NCI-H1417 treated with DMSO at 0.1 percent for 48 hours (cell line): ENCODE measurements at regions not wholly inside any gene's neighbourhood (a gene's known extent, or its start where the extent isn't known, plus 50 kb on each side); places are given as distances from the start of the nearest gene placed in this dataset.

Source experiments
- DNase-seq: peaks from one replicate; lab custom pipeline; 2025; lab: John Stamatoyannopoulos, UW

- DNase-seq = no peak
Observed at GRCh38 chr3:43783987-43784639, 93.4 kb downstream of the ABHD5 start.

DNA sequence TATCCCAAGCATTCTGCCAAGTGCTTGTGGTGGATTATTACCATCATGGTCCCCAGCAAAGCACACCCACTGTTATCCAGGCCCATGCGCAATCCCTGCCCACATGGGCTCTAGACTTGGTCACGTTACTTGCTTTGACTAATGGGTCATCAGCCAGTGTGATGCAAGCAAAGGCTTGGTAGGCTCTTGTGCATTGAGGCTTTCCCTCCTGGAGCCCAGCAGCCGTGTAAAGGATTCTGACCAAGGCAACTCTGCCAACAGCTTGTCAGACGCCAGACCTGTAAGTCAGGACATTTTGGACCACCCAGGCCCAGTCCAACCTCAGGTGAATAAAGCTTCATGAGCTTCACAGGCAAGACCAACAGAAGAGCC lies 93.9 kb downstream of the ABHD5 start:
- no peak for DNase-seq

DNA sequence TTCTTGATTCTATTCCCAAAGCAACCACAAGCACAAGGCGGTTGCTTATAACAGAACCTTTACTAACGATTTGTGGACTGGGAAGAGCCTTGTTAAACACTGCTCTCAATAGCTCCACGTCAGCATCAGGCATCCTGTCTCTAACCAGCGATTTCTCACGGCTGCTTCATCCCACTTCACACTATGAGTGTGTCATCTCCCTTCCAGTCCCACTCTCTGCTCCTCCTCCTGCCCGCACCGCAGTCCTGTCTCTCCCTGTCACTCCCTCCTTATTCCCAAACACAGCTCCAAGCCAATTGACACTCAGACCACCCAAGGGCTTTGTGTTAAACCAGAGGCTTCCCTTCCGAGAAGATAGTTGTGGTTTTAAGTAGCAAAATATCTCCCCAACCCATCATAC lies 94.8 kb downstream of the ABHD5 start:
- DNase-seq = no peak

GRCh38 chr3:43786102-43786501 lies 95.4 kb downstream of the ABHD5 start:
- DNase-seq = no peak

- no peak for DNase-seq
Observed at GRCh38 chr3:43786526-43787305, 96.0 kb downstream of the ABHD5 start.

GRCh38 chr3:43787330-43787729 lies 96.6 kb downstream of the ABHD5 start:
- DNase-seq = no peak

DNA sequence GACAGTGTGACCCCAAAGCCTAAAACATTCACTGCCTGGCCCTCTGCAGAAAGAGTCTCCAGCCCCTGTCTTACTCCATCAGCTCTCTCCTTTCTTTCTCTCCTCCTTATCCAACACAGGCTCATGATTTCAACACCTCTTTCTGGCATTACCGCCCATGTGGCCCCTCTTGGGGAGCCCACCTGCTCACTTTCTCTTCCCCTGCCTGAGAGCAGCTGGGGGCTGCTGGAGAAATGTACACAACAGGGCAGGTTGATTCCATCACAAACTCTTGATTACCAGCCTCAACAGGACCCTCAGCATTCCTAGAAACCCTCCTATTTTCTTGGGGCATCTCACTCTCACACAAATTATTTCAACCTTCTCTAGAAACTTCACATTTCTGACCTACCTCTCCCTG lies 98.3 kb downstream of the ABHD5 start:
- DNase-seq = no peak

GRCh38 chr3:43790060-43790459 lies 99.3 kb downstream of the ABHD5 start:
- no peak for DNase-seq

DNA sequence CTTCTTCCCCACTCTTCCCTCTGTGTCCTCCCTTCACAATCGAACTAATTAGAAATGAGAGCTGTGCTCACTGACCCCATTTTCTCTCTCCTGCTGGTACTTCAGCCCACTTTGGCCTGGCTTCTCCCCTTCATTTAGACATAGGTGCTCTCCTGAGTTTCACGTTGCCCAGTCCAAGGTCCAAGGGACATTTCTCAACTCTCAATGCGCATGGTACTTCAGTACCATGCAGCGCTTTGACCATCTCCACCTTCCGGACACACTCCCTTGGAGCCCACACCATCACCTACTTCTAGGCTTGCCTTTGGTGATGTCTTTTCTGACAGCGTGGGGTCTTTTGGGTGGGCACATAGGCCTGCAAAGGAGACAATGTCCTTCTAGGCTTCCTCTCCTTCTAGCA lies 99.7 kb downstream of the ABHD5 start:
- DNase-seq = no peak

DNA sequence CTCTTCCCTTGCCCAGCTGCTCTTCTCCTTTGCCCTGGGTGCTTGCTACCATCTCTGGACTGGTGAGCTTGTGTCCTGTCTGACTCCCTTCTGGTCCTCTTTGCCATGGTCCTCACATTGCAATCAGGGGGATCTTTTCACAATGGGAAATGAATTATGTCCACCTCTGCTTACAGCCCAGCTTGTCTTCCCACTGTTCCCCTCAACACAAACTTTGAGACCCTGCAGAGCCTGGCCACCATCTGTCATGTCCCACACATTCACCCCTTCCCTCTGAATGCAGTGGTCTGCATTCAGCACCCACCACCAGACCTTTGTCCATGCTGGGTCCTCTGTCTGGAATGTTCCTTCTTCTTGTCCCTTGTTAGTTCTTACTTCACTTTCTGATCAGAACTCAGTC lies 100.5 kb downstream of the ABHD5 start:
- no peak for DNase-seq

- no peak for DNase-seq
Observed at GRCh38 chr3:43792904-43793303, 102.2 kb downstream of the ABHD5 start.

DNA sequence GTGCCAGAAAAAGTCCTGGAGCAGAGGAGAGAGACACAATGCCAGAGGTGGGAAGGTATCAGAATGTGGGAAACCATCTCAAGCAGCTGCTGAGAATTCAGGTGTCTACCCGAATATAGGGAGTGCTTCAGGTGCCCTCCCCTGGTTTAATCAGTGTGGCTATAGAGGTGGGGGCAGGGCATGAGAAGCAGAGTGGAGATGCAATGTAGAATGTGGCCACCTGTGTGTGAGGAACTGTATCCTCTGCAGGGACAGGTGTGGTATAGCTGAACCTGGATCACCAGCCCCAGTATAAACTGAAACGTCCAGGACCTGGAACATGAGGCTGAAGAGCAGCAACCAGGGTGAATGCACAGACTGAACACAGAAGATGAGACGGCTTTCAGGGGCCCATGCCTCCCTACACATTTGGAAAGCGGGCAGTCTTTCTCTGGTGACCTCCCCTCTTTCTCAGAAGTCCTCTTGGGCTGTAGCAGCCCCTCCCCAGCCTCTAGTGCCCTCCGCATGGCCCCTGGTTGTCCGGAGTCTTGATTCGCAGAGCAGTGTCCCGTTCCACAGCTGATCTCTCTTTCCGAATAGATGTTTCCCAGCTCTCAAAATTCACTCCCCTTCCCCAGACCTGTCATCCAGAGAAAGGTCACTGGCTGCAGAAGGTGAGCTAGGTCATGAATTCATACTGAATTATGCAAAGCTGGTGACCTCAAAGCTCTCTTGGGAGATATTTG lies 103.1 kb downstream of the ABHD5 start:
- no peak for DNase-seq

GRCh38 chr3:43794776-43795175 lies 104.0 kb downstream of the ABHD5 start:
- DNase-seq = no peak

DNA sequence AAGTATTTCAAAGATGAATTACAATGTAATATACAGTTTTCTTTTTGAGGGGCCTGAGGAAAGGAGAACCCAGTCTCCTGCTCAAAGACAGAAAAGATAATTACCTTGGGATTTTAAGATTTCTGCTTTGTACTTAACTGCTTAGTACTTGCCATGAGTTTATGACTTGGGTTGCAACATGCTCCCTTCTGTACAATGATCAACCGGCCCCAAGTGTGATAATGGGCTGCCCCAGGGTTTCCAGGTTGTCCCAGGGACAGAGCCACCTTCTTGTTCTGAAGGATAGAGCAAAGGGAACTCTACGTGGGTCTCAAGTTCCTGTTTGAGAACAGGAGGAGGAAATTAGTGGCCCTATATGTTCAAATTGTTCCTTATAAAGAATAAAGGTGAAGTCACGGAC lies 104.8 kb downstream of the ABHD5 start:
- DNase-seq = no peak

- DNase-seq = no peak
Observed at GRCh38 chr3:43796041-43796596, 105.4 kb downstream of the ABHD5 start.

- DNase-seq = no peak
Observed at GRCh38 chr3:43797794-43798193, 107.1 kb downstream of the ABHD5 start.

DNA sequence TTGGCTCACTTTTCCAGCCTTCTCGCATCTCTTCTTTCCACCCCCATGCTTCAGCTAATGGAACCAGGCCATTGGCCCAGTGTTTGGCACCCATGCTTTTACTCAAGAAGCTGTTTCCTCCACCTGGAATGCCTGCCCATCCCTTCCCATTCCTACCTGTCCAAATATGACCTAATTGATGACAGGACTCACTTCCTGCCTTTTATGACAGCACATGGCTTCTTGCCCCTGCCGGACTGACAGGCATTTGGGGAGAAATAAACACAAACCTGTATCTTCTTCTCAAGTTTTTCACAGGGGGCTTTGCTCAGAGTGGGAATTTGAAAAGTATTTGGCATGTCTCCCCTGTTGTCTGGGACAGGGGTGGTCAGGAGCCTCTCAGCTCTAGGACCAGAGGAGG lies 120.1 kb downstream of the ABHD5 start:
- no peak for DNase-seq

DNA sequence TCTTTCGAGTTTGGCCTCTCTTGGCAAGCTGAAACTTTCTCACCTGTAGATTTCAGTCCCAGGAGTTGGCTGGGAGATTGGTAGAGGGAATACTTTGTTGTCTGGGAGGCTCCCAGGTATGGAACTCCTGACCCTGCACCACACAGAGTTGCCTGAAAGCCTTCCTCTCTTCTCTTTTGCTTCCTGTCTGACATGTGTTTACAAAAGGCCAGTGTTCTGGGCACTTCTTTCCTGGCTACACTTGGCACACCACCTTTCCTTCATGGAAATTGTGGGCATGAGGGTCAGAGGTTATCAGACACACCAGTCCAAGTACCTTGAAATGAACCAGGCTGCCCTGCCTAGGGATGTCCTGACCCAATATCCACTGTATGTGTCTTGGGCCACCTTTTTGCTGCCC lies 123.7 kb downstream of the ABHD5 start:
- no peak for DNase-seq

DNA sequence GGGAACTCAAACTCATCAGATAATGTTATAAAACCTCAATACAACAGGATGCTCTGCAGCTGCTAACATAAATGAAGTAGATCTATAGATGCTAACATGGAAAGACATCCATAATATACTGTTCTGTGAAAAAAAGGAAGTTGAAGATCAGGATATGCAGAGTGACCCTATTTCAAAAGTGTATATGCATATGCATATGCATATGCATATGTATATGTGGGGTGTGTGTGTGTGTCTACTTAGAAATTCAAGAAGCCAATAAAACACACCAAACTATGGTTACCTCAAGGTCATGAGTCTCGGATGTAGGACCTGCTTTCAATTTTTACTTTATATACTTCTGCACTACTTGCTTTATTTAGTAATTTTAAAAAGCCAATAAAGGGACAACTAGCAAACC lies 125.6 kb downstream of the ABHD5 start:
- no peak for DNase-seq

DNA sequence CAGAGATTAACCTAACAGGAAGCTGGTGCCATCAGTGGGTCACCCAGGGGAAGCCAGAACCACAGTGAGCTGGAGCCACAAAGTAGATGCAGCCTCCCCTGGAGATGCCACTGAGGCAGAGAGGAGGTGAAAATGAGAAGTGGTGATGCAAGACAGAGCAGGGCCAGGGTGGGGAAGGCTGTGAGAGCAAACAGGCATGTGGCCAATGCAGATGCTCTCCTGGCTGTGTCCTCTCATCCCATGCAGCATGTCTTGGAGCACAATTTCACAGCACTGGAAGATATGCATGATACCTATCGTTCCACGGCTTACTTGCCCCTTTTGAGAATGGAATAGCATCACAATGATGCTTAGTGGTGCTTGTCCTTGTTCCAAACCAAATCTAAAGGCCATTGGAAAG lies 126.3 kb downstream of the ABHD5 start:
- no peak for DNase-seq

- DNase-seq = no peak
Observed at GRCh38 chr3:43817825-43818224, 127.1 kb downstream of the ABHD5 start.

DNA sequence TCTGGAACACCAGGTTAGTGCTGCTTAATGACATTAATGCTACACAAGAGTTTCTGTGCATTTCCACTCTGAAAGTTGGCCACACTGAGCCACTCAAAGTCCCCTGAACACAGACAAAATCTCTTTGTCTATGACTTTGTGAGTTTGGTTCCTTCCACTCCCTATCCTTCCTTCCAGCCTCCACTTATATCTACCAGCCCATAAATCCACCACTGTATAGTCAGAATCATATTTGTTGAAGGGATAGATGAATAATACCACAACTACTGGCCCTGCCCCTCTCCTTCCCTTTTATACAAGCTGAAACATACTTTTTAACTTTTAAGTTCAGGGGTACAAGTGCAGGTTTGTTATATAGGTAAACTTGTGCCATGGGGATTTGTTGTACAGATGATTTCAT lies 127.5 kb downstream of the ABHD5 start:
- no peak for DNase-seq
